ENCODE measurements at regions not wholly inside any gene's neighbourhood (a gene's known extent, or its start where the extent isn't known, plus 50 kb on each side); places are given as distances from the start of the nearest gene placed in this dataset.
A peak's percentile ranks its signal among the peaks of the same experiment; 100 is the strongest.

- Mint-ChIP-seq H3K4me1 (no peaks in the 10 kb centered on the region), H3K27ac (no peak overlapping the region), H3K4me3 (no peak overlapping the region), H3K36me3 (no peaks in the 10 kb centered on the region), H3K9me3 (peaks cover 0 to 4% (median 0%) of the 10 kb centered on the region in 7 donors), H3K27me3 (no peaks in the 10 kb centered on the region)
- H3K4me1 ChIP-seq (ENCODE audit: control insufficient read depth, insufficient read depth, low read length, poor library complexity, severe bottlenecking) = no peaks in the 10 kb centered on the region
- ATAC-seq (ENCODE audit: low read depth in 2 of 2) (no peak), DNase-seq (no peak)
- no peak overlapping the region for H3K27ac ChIP-seq (ENCODE audit: insufficient read depth, low read length, poor library complexity, severe bottlenecking)
- H3K9me3 ChIP-seq (ENCODE audit: control insufficient read depth in 2 of 2, low read length in 2 of 2) = no peaks in the 10 kb centered on the region
- H3K4me3 ChIP-seq (ENCODE audit: low read depth, low read length) = no peak overlapping the region
- no peaks in the 10 kb centered on the region for H3K36me3 ChIP-seq (ENCODE audit: control insufficient read depth, insufficient read depth, low read length)
- H3K27me3 ChIP-seq (ENCODE audit: control insufficient read depth, insufficient read depth, low read length) = no peaks in the 10 kb centered on the region
These were observed 83.0 kb downstream of the LEPR start for GRCh38 chr1:65503427-65503826.

- Histone ChIP-seq H3K9me3 (ENCODE audit: control insufficient read depth in 2 of 2, low read length in 2 of 2) (no peaks in the 10 kb centered on the region), H3K27ac (ENCODE audit: insufficient read depth, low read length, poor library complexity, severe bottlenecking) (no peak overlapping the region), H3K4me3 (ENCODE audit: low read depth, low read length) (no peak overlapping the region), H3K36me3 (ENCODE audit: control insufficient read depth, insufficient read depth, low read length) (no peaks in the 10 kb centered on the region), H3K4me1 (ENCODE audit: control insufficient read depth, insufficient read depth, low read length, poor library complexity, severe bottlenecking) (no peaks in the 10 kb centered on the region), H3K27me3 (ENCODE audit: control insufficient read depth, insufficient read depth, low read length) (no peaks in the 10 kb centered on the region)
- H3K4me1 Mint-ChIP-seq = no peaks in the 10 kb centered on the region
- no peak overlapping the region for H3K27ac Mint-ChIP-seq
- ATAC-seq (ENCODE audit: low read depth in 2 of 2) = no peak
- no peak overlapping the region for H3K4me3 Mint-ChIP-seq
- H3K27me3 Mint-ChIP-seq = no peaks in the 10 kb centered on the region
- H3K36me3 Mint-ChIP-seq = no peaks in the 10 kb centered on the region
- no peak for DNase-seq
- H3K9me3 Mint-ChIP-seq = peaks cover 0 to 4% (median 0%) of the 10 kb centered on the region in 7 donors
These were observed 83.8 kb downstream of the LEPR start for GRCh38 chr1:65504263-65504662.

DNA sequence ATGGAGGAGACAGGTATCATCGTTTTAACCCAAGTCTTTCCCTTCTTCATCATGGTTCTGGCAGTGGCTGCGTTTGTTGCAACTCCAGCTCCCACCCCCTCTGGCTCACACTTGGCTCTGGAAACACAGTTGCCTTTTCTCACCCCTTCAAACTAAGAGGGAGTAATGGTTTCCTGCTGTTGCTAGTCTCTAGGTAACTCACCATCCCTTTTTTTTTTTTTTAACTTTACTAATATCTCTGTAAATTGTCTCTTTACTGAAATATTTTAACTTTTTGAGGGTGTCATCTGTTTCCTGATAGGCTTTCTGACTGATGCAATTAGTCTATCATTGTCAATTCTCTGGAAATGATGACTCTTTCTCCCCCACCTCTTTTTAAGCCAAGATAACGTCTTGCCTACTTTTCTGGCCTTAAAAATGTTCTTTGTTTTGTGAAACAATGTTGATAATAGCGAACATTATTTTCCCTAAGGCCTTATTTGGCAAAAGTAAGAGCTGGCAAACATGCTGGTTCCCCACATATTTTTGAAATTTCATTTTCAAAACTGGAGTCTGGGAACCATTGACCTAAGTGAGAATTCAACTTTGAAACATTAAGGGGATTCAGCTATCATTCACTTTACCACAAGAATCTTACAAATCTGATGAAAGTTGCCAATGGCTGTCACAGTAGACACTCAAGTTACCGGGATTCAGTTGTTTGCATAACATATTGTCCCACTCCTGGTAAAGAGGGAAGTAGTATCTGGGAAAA, 85.3 kb downstream of the LEPR start:
- Mint-ChIP-seq H3K27me3 (no peaks in the 10 kb centered on the region), H3K4me3 (no peak overlapping the region), H3K27ac (no peak overlapping the region), H3K36me3 (no peaks in the 10 kb centered on the region), H3K9me3 (peaks cover 0 to 4% (median 0%) of the 10 kb centered on the region in 7 donors), H3K4me1 (no peaks in the 10 kb centered on the region)
- Histone ChIP-seq H3K4me3 (ENCODE audit: low read depth, low read length) (no peak overlapping the region), H3K36me3 (ENCODE audit: control insufficient read depth, insufficient read depth, low read length) (no peaks in the 10 kb centered on the region), H3K9me3 (ENCODE audit: control insufficient read depth in 2 of 2, low read length in 2 of 2) (no peaks in the 10 kb centered on the region), H3K4me1 (ENCODE audit: control insufficient read depth, insufficient read depth, low read length, poor library complexity, severe bottlenecking) (no peaks in the 10 kb centered on the region), H3K27ac (ENCODE audit: insufficient read depth, low read length, poor library complexity, severe bottlenecking) (no peak overlapping the region), H3K27me3 (ENCODE audit: control insufficient read depth, insufficient read depth, low read length) (no peaks in the 10 kb centered on the region)
- DNase-seq = no peak
- ATAC-seq (ENCODE audit: low read depth in 2 of 2) = no peak

- Histone ChIP-seq H3K36me3 (ENCODE audit: control insufficient read depth, insufficient read depth, low read length) (no peaks in the 10 kb centered on the region), H3K4me3 (ENCODE audit: low read depth, low read length) (no peak overlapping the region), H3K27me3 (ENCODE audit: control insufficient read depth, insufficient read depth, low read length) (no peaks in the 10 kb centered on the region), H3K9me3 (ENCODE audit: control insufficient read depth in 2 of 2, low read length in 2 of 2) (no peaks in the 10 kb centered on the region), H3K4me1 (ENCODE audit: control insufficient read depth, insufficient read depth, low read length, poor library complexity, severe bottlenecking) (no peaks in the 10 kb centered on the region), H3K27ac (ENCODE audit: insufficient read depth, low read length, poor library complexity, severe bottlenecking) (no peak overlapping the region)
- Mint-ChIP-seq H3K9me3 (peaks cover 0 to 4% (median 0%) of the 10 kb centered on the region in 7 donors), H3K4me3 (no peak overlapping the region), H3K27ac (no peak overlapping the region), H3K4me1 (no peaks in the 10 kb centered on the region), H3K27me3 (no peaks in the 10 kb centered on the region), H3K36me3 (peaks cover 8% of the 10 kb centered on the region)
- ATAC-seq (ENCODE audit: low read depth in 2 of 2) (no peak), DNase-seq (no peak)
These were observed 87.6 kb downstream of the LEPR start for GRCh38 chr1:65508051-65508450.

- Mint-ChIP-seq H3K4me3 (no peak overlapping the region), H3K9me3 (peaks cover 0 to 4% (median 0%) of the 10 kb centered on the region in 7 donors), H3K27me3 (no peaks in the 10 kb centered on the region), H3K36me3 (peaks cover 8% of the 10 kb centered on the region), H3K4me1 (no peaks in the 10 kb centered on the region), H3K27ac (no peak overlapping the region)
- H3K9me3 ChIP-seq (ENCODE audit: control insufficient read depth in 2 of 2, low read length in 2 of 2) = no peaks in the 10 kb centered on the region
- no peak overlapping the region for H3K4me3 ChIP-seq (ENCODE audit: low read depth, low read length)
- H3K27ac ChIP-seq (ENCODE audit: insufficient read depth, low read length, poor library complexity, severe bottlenecking) = no peak overlapping the region
- no peaks in the 10 kb centered on the region for H3K36me3 ChIP-seq (ENCODE audit: control insufficient read depth, insufficient read depth, low read length)
- DNase-seq (no peak), ATAC-seq (ENCODE audit: low read depth in 2 of 2) (no peak)
- no peaks in the 10 kb centered on the region for H3K27me3 ChIP-seq (ENCODE audit: control insufficient read depth, insufficient read depth, low read length)
- no peaks in the 10 kb centered on the region for H3K4me1 ChIP-seq (ENCODE audit: control insufficient read depth, insufficient read depth, low read length, poor library complexity, severe bottlenecking)
These were observed 89.6 kb downstream of the LEPR start for GRCh38 chr1:65509912-65510680.

GRCh38 chr1:65510961-65511360, 90.5 kb downstream of the LEPR start:
- H3K27me3 Mint-ChIP-seq = no peaks in the 10 kb centered on the region

DNA sequence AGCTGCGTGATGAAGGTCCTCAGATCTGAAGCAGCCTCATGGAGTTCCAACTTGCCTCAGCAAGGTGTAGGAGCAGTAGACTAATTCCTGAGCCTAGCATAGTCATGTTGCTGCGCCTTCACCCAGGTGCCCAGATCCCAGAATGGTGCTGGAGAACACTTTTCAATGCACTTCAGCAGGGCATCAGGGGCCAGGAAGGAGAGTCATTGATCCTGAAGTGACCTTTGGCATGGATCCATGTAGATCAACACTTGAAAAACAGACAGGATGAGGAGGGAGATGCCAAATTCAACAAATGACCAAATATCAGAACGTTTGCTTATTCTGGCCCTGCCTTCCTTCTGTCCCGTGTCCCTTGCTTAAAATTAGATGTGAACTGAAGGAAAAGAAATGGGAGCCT, 91.9 kb downstream of the LEPR start:
- H3K27ac ChIP-seq (ENCODE audit: insufficient read depth, low read length, poor library complexity, severe bottlenecking) = no peak overlapping the region
- Mint-ChIP-seq H3K4me1 (no peaks in the 10 kb centered on the region), H3K27ac (peak overlapping the region in 1 of 3 donors; percentile 13), H3K36me3 (peaks cover 8% of the 10 kb centered on the region), H3K27me3 (no peaks in the 10 kb centered on the region), H3K9me3 (no peaks in the 10 kb centered on the region), H3K4me3 (no peak overlapping the region)
- ATAC-seq (ENCODE audit: low read depth in 2 of 2) = no peak
- H3K27me3 ChIP-seq (ENCODE audit: control insufficient read depth, insufficient read depth, low read length) = no peaks in the 10 kb centered on the region
- no peaks in the 10 kb centered on the region for H3K4me1 ChIP-seq (ENCODE audit: control insufficient read depth, insufficient read depth, low read length, poor library complexity, severe bottlenecking)
- no peak overlapping the region for H3K4me3 ChIP-seq (ENCODE audit: low read depth, low read length)
- H3K9me3 ChIP-seq (ENCODE audit: control insufficient read depth in 2 of 2, low read length in 2 of 2) = no peaks in the 10 kb centered on the region
- DNase-seq = no peak
- no peaks in the 10 kb centered on the region for H3K36me3 ChIP-seq (ENCODE audit: control insufficient read depth, insufficient read depth, low read length)

More at GRCh38 chr1:65510961-65511360, 90.5 kb downstream of the LEPR start:
- Histone ChIP-seq H3K4me3 (ENCODE audit: low read depth, low read length) (no peak overlapping the region), H3K27me3 (ENCODE audit: control insufficient read depth, insufficient read depth, low read length) (no peaks in the 10 kb centered on the region), H3K4me1 (ENCODE audit: control insufficient read depth, insufficient read depth, low read length, poor library complexity, severe bottlenecking) (no peaks in the 10 kb centered on the region), H3K27ac (ENCODE audit: insufficient read depth, low read length, poor library complexity, severe bottlenecking) (no peak overlapping the region), H3K36me3 (ENCODE audit: control insufficient read depth, insufficient read depth, low read length) (no peaks in the 10 kb centered on the region), H3K9me3 (ENCODE audit: control insufficient read depth in 2 of 2, low read length in 2 of 2) (no peaks in the 10 kb centered on the region)
- Mint-ChIP-seq H3K4me3 (no peak overlapping the region), H3K36me3 (peaks cover 8% of the 10 kb centered on the region), H3K4me1 (no peaks in the 10 kb centered on the region), H3K27ac (no peak overlapping the region), H3K9me3 (peaks cover 0 to 3% (median 0%) of the 10 kb centered on the region in 7 donors)
- DNase-seq (no peak), ATAC-seq (ENCODE audit: low read depth in 2 of 2) (no peak)

All from CD4-positive, CD25-positive, alpha-beta regulatory T cell (primary cell).